H1 (cell line): ENCODE measurements at regions not wholly inside any gene's neighbourhood (a gene's known extent, or its start where the extent isn't known, plus 50 kb on each side); places are given as distances from the start of the nearest gene placed in this dataset.
"Not testable (repeated sequence)": the region's sequence is repeated elsewhere in the genome, so short reads cannot be mapped to it uniquely, and the experiment has no call there.

Experiments
- CTCF ChIA-PET: fragments of 300-600 bp; sonication (Branson Sonifier 250); formaldehyde crosslinking; loops from one replicate; lab custom pipeline; 2021; ENCODE audit not compliant: partially characterized antibody; lab: Charles Lee
- POLR2A ChIA-PET: fragments of 300-600 bp; sonication (Branson Sonifier 250); formaldehyde crosslinking; loops from one replicate; lab custom pipeline; 2021; ENCODE audit warnings: inconsistent platforms; ENCODE audit not compliant: partially characterized antibody; lab: Charles Lee
- DNase-seq, 2 experiments: peaks; one replicate each; pipeline versions ENCODE4 v3.0.0 to v3.0.0-alpha.2; 2010 to 2022; ENCODE audit warnings: low spot score in 2 of 2, low read depth in 1 of 2, mixed read lengths in 1 of 2
- FAIRE-seq: peaks from 2 replicates; lab custom pipeline; 2011; peaks lifted over from hg19 to GRCh38; lab: Jason Lieb, UNC
- H2AFZ ChIP-seq: 2 replicates; pipeline ENCODE4 v1.8.1; 2012; ENCODE audit warnings: low read length, inconsistent platforms
- H2AK5ac ChIP-seq: 2 replicates; pipeline ENCODE4 v1.6.1; 2013; ENCODE audit warnings: low read depth, low read length
- H2BK120ac ChIP-seq: replicated peaks from 2 replicates; pipeline ENCODE3; 2013; ENCODE audit warnings: low read depth, low read length, inconsistent platforms
- H2BK12ac ChIP-seq: 2 replicates; pipeline ENCODE4 v1.6.1; 2013; ENCODE audit warnings: low read depth, low read length
- H2BK15ac ChIP-seq: 2 replicates; pipeline ENCODE4 v1.6.1; 2013; ENCODE audit warnings: low read length
- H2BK20ac ChIP-seq: 2 replicates; pipeline ENCODE4 v1.6.1; 2013; ENCODE audit warnings: low read length
- H2BK5ac ChIP-seq: 2 replicates; pipeline ENCODE4 v1.6.1; 2013; ENCODE audit warnings: low read depth, low read length
- H3K14ac ChIP-seq: 2 replicates; pipeline ENCODE4 v1.6.1; 2013; ENCODE audit warnings: inconsistent platforms; ENCODE audit not compliant: insufficient read length
- H3K18ac ChIP-seq: 2 replicates; pipeline ENCODE4 v1.6.1; 2013; ENCODE audit warnings: low read length; ENCODE audit errors: extremely low read depth
- H3K23ac ChIP-seq: 2 replicates; pipeline ENCODE4 v1.6.1; 2013; ENCODE audit warnings: inconsistent platforms; ENCODE audit not compliant: insufficient read length
- H3K23me2 ChIP-seq: 2 replicates; pipeline ENCODE4 v1.6.1; 2013; ENCODE audit warnings: low read depth, low read length
- H3K27ac ChIP-seq: 2 replicates; pipeline ENCODE4 v1.6.1; 2011; ENCODE audit warnings: low read depth, low read length, inconsistent platforms
- H3K27me3 ChIP-seq, 4 experiments: replicated peaks in 1 of 4; 1 replicate in 1 of 4; 2 replicates in 3 of 4; pipeline versions ENCODE4 v1.6.1 to v1.8.1; 2011 to 2013; ENCODE audit warnings: low read length in 3 of 4, mild to moderate bottlenecking in 3 of 4, inconsistent platforms in 2 of 4, mixed read lengths in 2 of 4, moderate library complexity in 1 of 4; ENCODE audit not compliant: control insufficient read depth in 3 of 4, insufficient read depth in 3 of 4; ENCODE audit errors: extremely low read depth in 1 of 4
- H3K36me3 ChIP-seq, 4 experiments: 2 replicates each; pipeline versions ENCODE4 v1.6.1 to v1.8.1; 2011 to 2013; ENCODE audit warnings: mild to moderate bottlenecking in 4 of 4, low read length in 3 of 4, moderate library complexity in 2 of 4, control low read depth in 1 of 4, inconsistent platforms in 1 of 4; ENCODE audit not compliant: insufficient read depth in 4 of 4, control insufficient read depth in 2 of 4
- H3K4ac ChIP-seq: replicated peaks from 2 replicates; pipeline ENCODE3; 2013; ENCODE audit warnings: low read length, low read depth, mixed read lengths, inconsistent platforms; ENCODE audit not compliant: insufficient read length
- H3K4me1 ChIP-seq, 4 experiments: replicated peaks in 1 of 4; 1 replicate in 1 of 4; 2 replicates in 3 of 4; pipeline versions ENCODE4 v1.6.1 to v1.8.1; 2011 to 2013; ENCODE audit warnings: low read length in 3 of 4, inconsistent platforms in 2 of 4, mixed read lengths in 1 of 4; ENCODE audit not compliant: insufficient read depth in 4 of 4, control insufficient read depth in 3 of 4
- H3K4me2 ChIP-seq, 2 experiments: 2 replicates each; pipeline versions ENCODE4 v1.6.1 to v1.8.1; 2011 to 2013; ENCODE audit warnings: low read depth in 2 of 2, low read length in 2 of 2, control low read depth in 1 of 2, inconsistent platforms in 1 of 2, mild to moderate bottlenecking in 1 of 2; ENCODE audit not compliant: insufficient read depth in 1 of 2
- H3K4me3 ChIP-seq, 4 experiments: fragments of 200-600, 300-600 bp in 1 of 4; sonication (generic), shearing (Covaris generic), sonication (Bioruptor Twin) in 1 of 4; 2 replicates each; pipeline versions ENCODE4 v1.5.1 to v1.8.1; 2011 to 2016; ENCODE audit warnings: low read length in 4 of 4, low read depth in 3 of 4, control low read depth in 2 of 4, inconsistent platforms in 2 of 4, mild to moderate bottlenecking in 2 of 4, mixed read lengths in 1 of 4, moderate library complexity in 1 of 4; ENCODE audit not compliant: insufficient read depth in 2 of 4; ENCODE audit errors: extremely low read depth in 1 of 4
- H3K56ac ChIP-seq: replicated peaks from 2 replicates; pipeline ENCODE3; 2013; ENCODE audit warnings: low read depth, mild to moderate bottlenecking, mixed read lengths, low read length, inconsistent platforms; ENCODE audit not compliant: insufficient read length
- H3K79me1 ChIP-seq: 2 replicates; pipeline ENCODE4 v1.6.1; 2013; ENCODE audit warnings: low read depth, low read length, control low read depth
- H3K79me2 ChIP-seq, 2 experiments: 2 replicates each; pipeline versions ENCODE4 v1.6.1 to v1.8.1; 2012 to 2013; ENCODE audit warnings: low read length in 2 of 2, mild to moderate bottlenecking in 2 of 2, inconsistent platforms in 1 of 2; ENCODE audit not compliant: insufficient read depth in 2 of 2, control insufficient read depth in 1 of 2
- H3K9ac ChIP-seq, 4 experiments: replicated peaks in 1 of 4; 1 replicate in 1 of 4; 2 replicates in 3 of 4; pipeline versions ENCODE4 v1.6.1 to v1.8.1; 2011 to 2013; ENCODE audit warnings: low read depth in 3 of 4, low read length in 3 of 4, control low read depth in 2 of 4, mild to moderate bottlenecking in 2 of 4, moderate library complexity in 2 of 4, inconsistent platforms in 1 of 4; ENCODE audit errors: extremely low read depth in 1 of 4
- H3K9me3 ChIP-seq, 2 experiments: 2 replicates each; pipeline versions ENCODE4 v1.6.1 to v1.8.1; 2012 to 2013; ENCODE audit warnings: mild to moderate bottlenecking in 2 of 2, moderate library complexity in 2 of 2, control low read depth in 1 of 2, inconsistent platforms in 1 of 2, low read depth in 1 of 2, low read length in 1 of 2, mixed read lengths in 1 of 2; ENCODE audit not compliant: insufficient read depth in 2 of 2
- H4K20me1 ChIP-seq, 2 experiments: replicated peaks in 1 of 2; 2 replicates each; pipeline versions ENCODE3 to v1.8.1; 2011 to 2013; ENCODE audit warnings: inconsistent platforms in 2 of 2, low read length in 2 of 2, mild to moderate bottlenecking in 1 of 2; ENCODE audit not compliant: insufficient read depth in 2 of 2, control insufficient read depth in 1 of 2
- H4K5ac ChIP-seq: 2 replicates; pipeline ENCODE4 v1.6.1; 2013; ENCODE audit warnings: low read length, low read depth, mixed read lengths, inconsistent platforms; ENCODE audit not compliant: insufficient read length
- H4K8ac ChIP-seq: 2 replicates; pipeline ENCODE4 v1.8.0; 2013; ENCODE audit warnings: mild to moderate bottlenecking, moderate library complexity, low read length, inconsistent platforms; ENCODE audit not compliant: insufficient read depth; ENCODE audit errors: extremely low read depth
- H4K91ac ChIP-seq: replicated peaks from 2 replicates; pipeline ENCODE3; 2013; ENCODE audit warnings: low read length, mixed read lengths, inconsistent platforms; ENCODE audit not compliant: insufficient read length
- CTCF ChIP-seq, 3 experiments: IDR thresholded peaks; 1 replicate in 2 of 3; 2 replicates in 1 of 3; pipeline versions ENCODE4 v1.5.1 to v1.6.1; 2011; ENCODE audit warnings: low read length in 3 of 3, mild to moderate bottlenecking in 3 of 3, inconsistent platforms in 2 of 3, low read depth in 1 of 3, moderate library complexity in 1 of 3; ENCODE audit not compliant: insufficient read depth in 1 of 3; ENCODE audit errors: control extremely low read depth in 1 of 3
- MAX ChIP-seq: IDR thresholded peaks from 2 replicates; pipeline ENCODE4 v1.6.1; 2012; ENCODE audit warnings: inconsistent platforms
- RAD21 ChIP-seq, 2 experiments: IDR thresholded peaks in 1 of 2; conservative IDR thresholded peaks in 1 of 2; 2 replicates each; pipeline ENCODE4 v1.6.1; 2011; ENCODE audit warnings: low read depth in 2 of 2, low read length in 2 of 2, improper control_type of control experiment in 1 of 2, inconsistent platforms in 1 of 2, mild to moderate bottlenecking in 1 of 2, moderate library complexity in 1 of 2
- WGBS, 2 experiments: shearing (Covaris generic) in 1 of 2; methylation state at CpG; one replicate each; pipeline versions ENCODE4 v1.1.6 to v1.1.7; 2013 to 2015; ENCODE audit warnings: low lambda C conversion rate in 2 of 2, mixed read lengths in 2 of 2, inconsistent platforms in 1 of 2, low coverage in 1 of 2, missing lambda C conversion rate in 1 of 2; ENCODE audit not compliant: insufficient replicate concordance in 2 of 2, insufficient coverage in 1 of 2, insufficient read length in 1 of 2; ENCODE audit errors: extremely low coverage in 1 of 2, missing lambda C conversion rate in 1 of 2; 5-methylcytosine and 5-hydroxymethylcytosine counted together

- TF ChIP-seq CTCF (IDR thresholded peaks at IDR 0.05; ENCODE audit: control extremely low read depth in 1 of 3, insufficient read depth in 1 of 3, low read depth in 1 of 3, low read length in 3 of 3) (peak; percentile 49 to 58 (median 50)), RAD21 (IDR thresholded peaks at IDR 0.05 in 1 of 2, conservative IDR thresholded peaks at IDR 0.05 in 1 of 2; ENCODE audit: low read depth in 2 of 2, low read length in 2 of 2) (peak; percentile 59 to 61), MAX (peak; percentile 68)
- H2BK12ac ChIP-seq, H3K14ac ChIP-seq, H3K4ac ChIP-seq, H4K91ac ChIP-seq, H3K9me3 ChIP-seq, H3K36me3 ChIP-seq, H2AK5ac ChIP-seq, H2BK15ac ChIP-seq, H2BK5ac ChIP-seq, H4K20me1 ChIP-seq, H3K27ac ChIP-seq, H3K56ac ChIP-seq, H3K9ac ChIP-seq, H3K79me1 ChIP-seq, FAIRE-seq, H3K4me3 ChIP-seq, H3K18ac ChIP-seq, H2AFZ ChIP-seq, POLR2A ChIA-PET, H4K8ac ChIP-seq, H3K27me3 ChIP-seq, H3K4me1 ChIP-seq, H4K5ac ChIP-seq, H3K4me2 ChIP-seq, H3K23ac ChIP-seq, H2BK120ac ChIP-seq, H3K79me2 ChIP-seq, H3K23me2 ChIP-seq, H2BK20ac ChIP-seq: not testable (repeated sequence)
- CTCF ChIA-PET: interaction anchor here (0.8 to 1.9 kb wide), 5 partner anchors 12 to 254 kb away, joined by 3 to 5 read pairs (median 3); no protein-coding TSS in a partner anchor
- WGBS, 2 experiments: 18% methylated on average over 10 of the region's 10 CpGs; no CpG with 5 or more reads in 1 of the 2 experiments
- peak; percentile 44 to 83 for DNase-seq
Observed at GRCh38 chr4:135864304-135864703, 1662.7 kb upstream of the PABPC4L start.
